ENCODE measurements at regions not wholly inside any gene's neighbourhood (a gene's known extent, or its start where the extent isn't known, plus 50 kb on each side); places are given as distances from the start of the nearest gene placed in this dataset.

GRCh38 chr16:48811478-48811877, 201.5 kb upstream of the N4BP1 start:
- TF ChIP-seq CTCF (IDR thresholded peaks at IDR 0.05; ENCODE audit: control extremely low read depth, extremely low read depth): no peak
- no peaks in the 10 kb centered on the region for H3K36me3 ChIP-seq (ENCODE audit: control insufficient read depth in 4 of 4, insufficient read depth in 4 of 4, low read length in 4 of 4)
- no peak overlapping the region for H3K4me3 ChIP-seq
- peak; percentile 19 for ATAC-seq (ENCODE audit: insufficient read depth, low FRiP score)
- 21 to 22% methylated on average over 11 of the region's 11 CpGs for WGBS, 2 donors
- DNase-seq: no peak
- no peak overlapping the region for H3K27ac ChIP-seq (ENCODE audit: low read depth in 1 of 2, low read length in 1 of 2)
- H3K4me1 ChIP-seq (ENCODE audit: control insufficient read depth in 5 of 5, insufficient read depth in 5 of 5, low read length in 5 of 5): peaks cover 0 to 3% (median 0%) of the 10 kb centered on the region in 5 donors
- H3K27me3 ChIP-seq (ENCODE audit: control insufficient read depth in 3 of 3, insufficient read depth in 3 of 3, low read length in 2 of 3): peaks cover 15 to 53% (median 30%) of the 10 kb centered on the region in 3 donors
- H3K9ac ChIP-seq (ENCODE audit: insufficient read depth in 1 of 2, low read length in 2 of 2): no peak overlapping the region
- peaks cover 0 to 7% (median 0%) of the 10 kb centered on the region in 4 donors for H3K9me3 ChIP-seq (ENCODE audit: control insufficient read depth in 4 of 4, insufficient read depth in 3 of 4, low read length in 3 of 4)

- Histone ChIP-seq H3K9ac (ENCODE audit: insufficient read depth in 1 of 2, low read length in 2 of 2) (no peak overlapping the region), H3K27ac (ENCODE audit: low read depth in 1 of 2, low read length in 1 of 2) (no peak overlapping the region), H3K27me3 (ENCODE audit: control insufficient read depth in 3 of 3, insufficient read depth in 3 of 3, low read length in 2 of 3) (peaks cover 15 to 56% (median 30%) of the 10 kb centered on the region in 3 donors), H3K9me3 (ENCODE audit: control insufficient read depth in 4 of 4, insufficient read depth in 3 of 4, low read length in 3 of 4) (peaks cover 0 to 7% (median 0%) of the 10 kb centered on the region in 4 donors), H3K36me3 (ENCODE audit: control insufficient read depth in 4 of 4, insufficient read depth in 4 of 4, low read length in 4 of 4) (no peaks in the 10 kb centered on the region), H3K4me1 (ENCODE audit: control insufficient read depth in 5 of 5, insufficient read depth in 5 of 5, low read length in 5 of 5) (peaks cover 0 to 3% (median 0%) of the 10 kb centered on the region in 5 donors), H3K4me3 (no peak overlapping the region)
- 2 to 5% methylated on average over 50 to 70 of the region's 70 CpGs for WGBS, 2 donors
- ATAC-seq (ENCODE audit: insufficient read depth, low FRiP score) (no peak), DNase-seq (no peak)
- TF ChIP-seq CTCF (IDR thresholded peaks at IDR 0.05; ENCODE audit: control extremely low read depth, extremely low read depth): no peak
Observed at GRCh38 chr16:48810803-48811453, 200.9 kb upstream of the N4BP1 start.

GRCh38 chr16:48810436-48810802, 200.4 kb upstream of the N4BP1 start:
- no peak for DNase-seq
- Histone ChIP-seq H3K9ac (ENCODE audit: insufficient read depth in 1 of 2, low read length in 2 of 2) (no peak overlapping the region), H3K27me3 (ENCODE audit: control insufficient read depth in 3 of 3, insufficient read depth in 3 of 3, low read length in 2 of 3) (peaks cover 15 to 59% (median 30%) of the 10 kb centered on the region in 3 donors), H3K27ac (ENCODE audit: low read depth in 1 of 2, low read length in 1 of 2) (no peak overlapping the region), H3K4me1 (ENCODE audit: control insufficient read depth in 5 of 5, insufficient read depth in 5 of 5, low read length in 5 of 5) (peaks cover 0 to 3% (median 0%) of the 10 kb centered on the region in 5 donors), H3K4me3 (no peak overlapping the region), H3K9me3 (ENCODE audit: control insufficient read depth in 4 of 4, insufficient read depth in 3 of 4, low read length in 3 of 4) (peaks cover 0 to 7% (median 0%) of the 10 kb centered on the region in 4 donors), H3K36me3 (ENCODE audit: control insufficient read depth in 4 of 4, insufficient read depth in 4 of 4, low read length in 4 of 4) (no peaks in the 10 kb centered on the region)
- ATAC-seq (ENCODE audit: insufficient read depth, low FRiP score): no peak
- no peak for TF ChIP-seq CTCF (IDR thresholded peaks at IDR 0.05; ENCODE audit: control extremely low read depth, extremely low read depth)
- 8 to 10% methylated on average over 27 to 29 of the region's 29 CpGs for WGBS, 2 donors

GRCh38 chr16:48790151-48790550, 180.2 kb upstream of the N4BP1 start:
- no peaks in the 10 kb centered on the region for H3K36me3 ChIP-seq (ENCODE audit: control insufficient read depth in 4 of 4, insufficient read depth in 4 of 4, low read length in 4 of 4)
- ATAC-seq (ENCODE audit: insufficient read depth, low FRiP score) (no peak), DNase-seq (no peak)
- TF ChIP-seq CTCF (IDR thresholded peaks at IDR 0.05; ENCODE audit: control extremely low read depth, extremely low read depth): no peak
- no peak overlapping the region for H3K27ac ChIP-seq (ENCODE audit: low read depth in 1 of 2, low read length in 1 of 2)
- no peaks in the 10 kb centered on the region for H3K27me3 ChIP-seq (ENCODE audit: control insufficient read depth in 3 of 3, insufficient read depth in 3 of 3, low read length in 2 of 3)
- no peaks in the 10 kb centered on the region for H3K9me3 ChIP-seq (ENCODE audit: control insufficient read depth in 4 of 4, insufficient read depth in 3 of 4, low read length in 3 of 4)
- H3K4me3 ChIP-seq: no peak overlapping the region
- no peaks in the 10 kb centered on the region for H3K4me1 ChIP-seq (ENCODE audit: control insufficient read depth in 5 of 5, insufficient read depth in 5 of 5, low read length in 5 of 5)
- no peak overlapping the region for H3K9ac ChIP-seq (ENCODE audit: insufficient read depth in 1 of 2, low read length in 2 of 2)
- WGBS, 2 donors: 69 to 77% methylated on average over 2 of the region's 2 CpGs
